Osteoblast (primary cell): ENCODE measurements at regions not wholly inside any gene's neighbourhood (a gene's known extent, or its start where the extent isn't known, plus 50 kb on each side); places are given as distances from the start of the nearest gene placed in this dataset.

ENCODE experiments used
- DNase-seq: peaks from one replicate; pipeline ENCODE4 v3.0.0; 2011; ENCODE audit warnings: low spot score, mixed read lengths; ENCODE audit not compliant: insufficient read length; ENCODE audit errors: missing footprints
- H2AFZ ChIP-seq: 2 replicates; pipeline ENCODE4 v1.6.0; 2011; ENCODE audit warnings: mild to moderate bottlenecking, low read length
- H3K27ac ChIP-seq: 2 replicates; pipeline ENCODE4 v1.5.1; 2011; ENCODE audit warnings: mild to moderate bottlenecking, low read depth, low read length, moderate library complexity
- H3K27me3 ChIP-seq: 2 replicates; pipeline ENCODE4 v1.6.0; 2012; ENCODE audit warnings: mild to moderate bottlenecking, control low read depth, inconsistent platforms, low read length, moderate library complexity; ENCODE audit not compliant: insufficient read depth
- H3K36me3 ChIP-seq: 2 replicates; pipeline ENCODE4 v1.5.1; 2011; ENCODE audit warnings: mild to moderate bottlenecking, low read length, control low read depth, moderate library complexity; ENCODE audit not compliant: insufficient read depth
- H3K4me1 ChIP-seq: 2 replicates; pipeline ENCODE4 v1.5.1; 2011; ENCODE audit warnings: mild to moderate bottlenecking, low read length, control low read depth, moderate library complexity; ENCODE audit not compliant: insufficient read depth
- H3K4me2 ChIP-seq: 2 replicates; pipeline ENCODE4 v1.6.0; 2011; ENCODE audit warnings: mild to moderate bottlenecking, low read length; ENCODE audit not compliant: insufficient read depth
- H3K4me3 ChIP-seq: fragments of 200-600 bp; sonication (generic); 3 replicates; pipeline ENCODE4 v1.5.1; 2012; ENCODE audit warnings: mild to moderate bottlenecking, low read length, inconsistent platforms; ENCODE audit not compliant: insufficient read depth
- H3K79me2 ChIP-seq: 2 replicates; pipeline ENCODE4 v1.6.0; 2012; ENCODE audit warnings: mild to moderate bottlenecking, low read length, control low read depth, inconsistent platforms; ENCODE audit not compliant: insufficient read depth
- H3K9me3 ChIP-seq: 2 replicates; pipeline ENCODE4 v1.5.1; 2011; ENCODE audit warnings: low read depth, low read length, control low read depth
- H4K20me1 ChIP-seq: 2 replicates; pipeline ENCODE4 v1.6.0; 2012; ENCODE audit warnings: mild to moderate bottlenecking, low read length, control low read depth; ENCODE audit not compliant: insufficient read depth
- TF ChIP-seq, protein P1 (sequence below): IDR thresholded peaks from 2 replicates; pipeline ENCODE4 v1.5.1; 2011; ENCODE audit warnings: mild to moderate bottlenecking, low read depth, low read length, moderate library complexity; ENCODE audit errors: extremely low read depth

- Histone ChIP-seq H3K36me3 (no peaks in the 10 kb centered on the region), H4K20me1 (no peaks in the 10 kb centered on the region), H3K27ac (no peak overlapping the region), H3K4me1 (no peaks in the 10 kb centered on the region), H3K79me2 (no peaks in the 10 kb centered on the region), H3K4me3 (no peak overlapping the region), H3K9me3 (no peaks in the 10 kb centered on the region), H3K27me3 (no peaks in the 10 kb centered on the region), H2AFZ (no peak overlapping the region), H3K4me2 (no peak overlapping the region)
- TF ChIP-seq, protein P1, sequence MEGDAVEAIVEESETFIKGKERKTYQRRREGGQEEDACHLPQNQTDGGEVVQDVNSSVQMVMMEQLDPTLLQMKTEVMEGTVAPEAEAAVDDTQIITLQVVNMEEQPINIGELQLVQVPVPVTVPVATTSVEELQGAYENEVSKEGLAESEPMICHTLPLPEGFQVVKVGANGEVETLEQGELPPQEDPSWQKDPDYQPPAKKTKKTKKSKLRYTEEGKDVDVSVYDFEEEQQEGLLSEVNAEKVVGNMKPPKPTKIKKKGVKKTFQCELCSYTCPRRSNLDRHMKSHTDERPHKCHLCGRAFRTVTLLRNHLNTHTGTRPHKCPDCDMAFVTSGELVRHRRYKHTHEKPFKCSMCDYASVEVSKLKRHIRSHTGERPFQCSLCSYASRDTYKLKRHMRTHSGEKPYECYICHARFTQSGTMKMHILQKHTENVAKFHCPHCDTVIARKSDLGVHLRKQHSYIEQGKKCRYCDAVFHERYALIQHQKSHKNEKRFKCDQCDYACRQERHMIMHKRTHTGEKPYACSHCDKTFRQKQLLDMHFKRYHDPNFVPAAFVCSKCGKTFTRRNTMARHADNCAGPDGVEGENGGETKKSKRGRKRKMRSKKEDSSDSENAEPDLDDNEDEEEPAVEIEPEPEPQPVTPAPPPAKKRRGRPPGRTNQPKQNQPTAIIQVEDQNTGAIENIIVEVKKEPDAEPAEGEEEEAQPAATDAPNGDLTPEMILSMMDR: no peak
- DNase-seq: peak; percentile 41
These were observed 115.6 kb upstream of the SDK2 start for GRCh38 chr17:73759734-73760438.

DNA sequence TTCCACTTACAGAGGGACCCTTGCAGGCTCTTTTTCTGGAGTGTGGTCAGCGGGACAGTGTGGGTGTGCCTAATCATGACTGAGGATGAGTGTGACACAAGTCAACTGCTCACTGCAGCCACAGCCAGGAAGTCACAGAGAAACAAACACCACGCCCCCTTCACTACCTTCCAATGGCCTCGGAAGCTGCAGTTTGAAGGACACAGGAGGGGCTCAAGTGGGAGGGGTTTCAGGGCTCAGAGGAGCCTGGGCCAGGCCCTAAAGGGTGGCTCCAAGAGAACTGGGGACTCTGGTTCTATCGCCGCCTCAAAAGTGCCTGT lies 116.2 kb upstream of the SDK2 start:
- Histone ChIP-seq H3K9me3 (no peaks in the 10 kb centered on the region), H3K4me2 (no peak overlapping the region), H3K4me3 (no peak overlapping the region), H3K36me3 (no peaks in the 10 kb centered on the region), H3K27me3 (no peaks in the 10 kb centered on the region), H3K79me2 (no peaks in the 10 kb centered on the region), H2AFZ (no peak overlapping the region), H4K20me1 (no peaks in the 10 kb centered on the region), H3K4me1 (no peaks in the 10 kb centered on the region), H3K27ac (no peak overlapping the region)
- peak; percentile 39 for DNase-seq
- TF ChIP-seq, protein P1: no peak

DNA sequence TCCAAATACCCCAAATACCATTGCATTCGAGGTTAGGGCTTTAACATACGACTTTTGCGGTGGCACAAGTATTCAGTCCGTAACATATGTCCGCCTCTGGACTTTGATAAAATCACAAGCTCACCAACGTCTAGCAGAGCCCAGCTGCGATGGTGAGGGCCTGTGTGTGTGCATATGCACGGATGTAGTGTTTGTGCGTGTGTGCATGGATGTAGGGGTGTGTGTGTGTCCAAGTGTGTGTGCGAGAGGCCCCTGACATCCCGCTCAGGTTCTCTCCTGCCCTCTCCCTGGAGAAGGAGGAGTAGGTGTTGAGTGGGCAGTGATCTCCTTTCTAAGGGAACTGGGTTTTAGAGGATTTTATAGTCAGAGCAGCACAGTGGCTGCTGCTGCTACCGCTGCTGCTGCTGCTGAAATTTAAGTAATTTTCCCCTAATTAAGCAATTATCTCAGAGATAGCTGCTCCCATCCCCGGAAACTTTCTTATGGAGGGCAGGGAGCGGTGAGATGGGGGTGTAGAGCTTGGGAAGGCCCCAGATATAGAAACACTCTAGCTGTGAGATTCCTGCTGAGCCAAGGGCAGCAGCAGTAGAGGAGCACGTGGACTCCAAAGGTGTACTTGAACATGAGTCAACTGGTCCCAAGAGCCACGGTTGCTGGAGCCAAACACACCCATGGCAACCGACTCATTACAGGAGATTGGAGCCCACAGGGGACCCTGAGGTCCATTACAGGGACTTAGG lies 121.7 kb upstream of the SDK2 start:
- Histone ChIP-seq H3K4me3 (no peak overlapping the region), H3K79me2 (no peaks in the 10 kb centered on the region), H3K4me1 (peaks cover 8% of the 10 kb centered on the region), H2AFZ (no peak overlapping the region), H3K27me3 (no peaks in the 10 kb centered on the region), H4K20me1 (no peaks in the 10 kb centered on the region), H3K36me3 (no peaks in the 10 kb centered on the region), H3K9me3 (no peaks in the 10 kb centered on the region), H3K27ac (no peak overlapping the region), H3K4me2 (no peak overlapping the region)
- TF ChIP-seq, protein P1: no peak
- DNase-seq: peak; percentile 17

- no peaks in the 10 kb centered on the region for H3K9me3 ChIP-seq
- H3K36me3 ChIP-seq: no peaks in the 10 kb centered on the region
- H3K27me3 ChIP-seq: peaks cover 8% of the 10 kb centered on the region
- no peak overlapping the region for H3K4me2 ChIP-seq
- peak; percentile 66 for DNase-seq
- H2AFZ ChIP-seq: no peak overlapping the region
- no peaks in the 10 kb centered on the region for H4K20me1 ChIP-seq
- TF ChIP-seq, protein P1: no peak
- no peak overlapping the region for H3K27ac ChIP-seq
- no peaks in the 10 kb centered on the region for H3K79me2 ChIP-seq
- peaks cover 8% of the 10 kb centered on the region for H3K4me1 ChIP-seq
- no peak overlapping the region for H3K4me3 ChIP-seq
These were observed 123.5 kb upstream of the SDK2 start for GRCh38 chr17:73767696-73768095.
